Keratinocyte (primary cell): ENCODE measurements at regions not wholly inside any gene's neighbourhood (a gene's known extent, or its start where the extent isn't known, plus 50 kb on each side); places are given as distances from the start of the nearest gene placed in this dataset.

Experiments
- DNase-seq: peaks from one replicate; pipeline ENCODE4 v3.0.0-alpha.2; 2011; ENCODE audit warnings: low read depth, missing footprints, low spot score
- FAIRE-seq: peaks from 2 replicates; lab custom pipeline; 2011; peaks lifted over from hg19 to GRCh38; lab: Jason Lieb, UNC
- H2AFZ ChIP-seq: 2 replicates; pipeline ENCODE4 v1.6.0; 2012; ENCODE audit warnings: low read length, control low read depth, inconsistent platforms; ENCODE audit not compliant: control insufficient read depth
- H3K27ac ChIP-seq: 2 replicates; pipeline ENCODE4 v1.5.1; 2011; ENCODE audit warnings: low read length; ENCODE audit not compliant: control insufficient read depth, insufficient read depth
- H3K27me3 ChIP-seq: 3 replicates; pipeline ENCODE4 v1.6.0; 2011; ENCODE audit warnings: low read length; ENCODE audit not compliant: control insufficient read depth, insufficient read depth; ENCODE audit errors: extremely low read depth
- H3K36me3 ChIP-seq, 2 experiments: 2 replicates in 1 of 2; 3 replicates in 1 of 2; pipeline ENCODE4 v1.5.1; 2011; ENCODE audit warnings: low read length in 2 of 2, mild to moderate bottlenecking in 1 of 2; ENCODE audit not compliant: control insufficient read depth in 2 of 2, insufficient read depth in 2 of 2; ENCODE audit errors: extremely low read depth in 1 of 2
- H3K4me1 ChIP-seq: 3 replicates; pipeline ENCODE4 v1.5.1; 2011; ENCODE audit warnings: low read length; ENCODE audit not compliant: control insufficient read depth, insufficient read depth; ENCODE audit errors: extremely low read depth
- H3K4me2 ChIP-seq: 3 replicates; pipeline ENCODE4 v1.6.0; 2011; ENCODE audit warnings: low read depth, low read length; ENCODE audit not compliant: control insufficient read depth, insufficient read depth; ENCODE audit errors: extremely low read depth
- H3K4me3 ChIP-seq, 3 experiments: fragments of 200-600 bp in 1 of 3; sonication (generic) in 1 of 3; 2 replicates in 2 of 3; 3 replicates in 1 of 3; pipeline ENCODE4 v1.5.1; 2011 to 2016; ENCODE audit warnings: low read length in 3 of 3, mild to moderate bottlenecking in 3 of 3, control low read depth in 2 of 3, inconsistent platforms in 1 of 3, low read depth in 1 of 3, mixed read lengths in 1 of 3, mixed run types in 1 of 3, moderate library complexity in 1 of 3; ENCODE audit not compliant: control insufficient read depth in 2 of 3, insufficient read depth in 2 of 3; ENCODE audit errors: extremely low read depth in 1 of 3
- H3K79me2 ChIP-seq: 2 replicates; pipeline ENCODE4 v1.6.0; 2012; ENCODE audit warnings: low read length; ENCODE audit not compliant: control insufficient read depth, insufficient read depth
- H3K9ac ChIP-seq: 3 replicates; pipeline ENCODE4 v1.6.0; 2011; ENCODE audit warnings: low read length; ENCODE audit not compliant: control insufficient read depth, insufficient read depth; ENCODE audit errors: extremely low read depth
- H3K9me1 ChIP-seq: 3 replicates; pipeline ENCODE4 v1.6.0; 2011; ENCODE audit warnings: low read length; ENCODE audit not compliant: control insufficient read depth, insufficient read depth; ENCODE audit errors: extremely low read depth
- H3K9me3 ChIP-seq: 2 replicates; pipeline ENCODE4 v1.5.1; 2012; ENCODE audit warnings: low read depth, low read length; ENCODE audit not compliant: control insufficient read depth
- H4K20me1 ChIP-seq: 3 replicates; pipeline ENCODE4 v1.6.0; 2011; ENCODE audit warnings: low read length; ENCODE audit not compliant: control insufficient read depth, insufficient read depth; ENCODE audit errors: extremely low read depth
- EZH2 ChIP-seq: IDR thresholded peaks from one replicate; pipeline ENCODE4 v1.6.1; 2012; ENCODE audit warnings: inconsistent platforms, mild to moderate bottlenecking, low read length, moderate library complexity
- dilution Hi-C: fragments of 300-500 bp; cut with MboI; formaldehyde crosslinking; loops from one replicate; pipeline ENCODE4 v1.7.0; 2020; ENCODE audit warnings: low sequenced_read_pairs; ENCODE audit not compliant: extremely low pct_ligation_motif_present
- TF ChIP-seq, protein P1 (sequence below), 3 experiments: IDR thresholded peaks in 1 of 3; conservative IDR thresholded peaks in 1 of 3; optimal IDR thresholded peaks in 1 of 3; 2 replicates in 2 of 3; 3 replicates in 1 of 3; pipeline versions ENCODE3 to v1.5.1; 2011; ENCODE audit warnings: low read length in 3 of 3, mild to moderate bottlenecking in 3 of 3, moderate library complexity in 2 of 3, control low read depth in 1 of 3, inconsistent platforms in 1 of 3; ENCODE audit not compliant: insufficient read depth in 2 of 3; ENCODE audit errors: extremely low read depth in 1 of 3

DNA sequence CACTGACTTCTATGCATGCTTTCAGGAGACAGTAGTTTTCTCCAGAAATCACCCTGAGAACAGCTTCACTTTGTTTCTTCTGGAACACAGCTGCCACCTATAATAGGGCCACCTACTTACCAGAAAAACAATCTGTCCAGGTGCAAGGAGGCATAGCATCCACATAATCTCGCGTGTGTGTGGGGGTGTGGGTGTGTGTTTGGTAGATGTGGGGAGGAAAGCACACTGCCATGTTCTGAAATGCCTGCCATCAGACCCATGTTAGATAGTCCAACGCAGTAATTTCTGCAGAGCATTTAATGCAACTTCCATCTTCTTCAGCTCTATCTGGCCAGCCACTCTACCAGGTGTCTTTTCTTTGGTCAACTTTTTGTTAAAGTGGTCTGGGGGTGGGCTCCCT is 102.9 kb downstream of the ACER2 start:
- Histone ChIP-seq H3K36me3 (no peaks in the 10 kb centered on the region), H4K20me1 (no peaks in the 10 kb centered on the region), H3K9me1 (no peaks in the 10 kb centered on the region), H3K9ac (no peak overlapping the region), H3K27ac (no peak overlapping the region), H2AFZ (no peak overlapping the region), H3K9me3 (no peaks in the 10 kb centered on the region), H3K27me3 (no peaks in the 10 kb centered on the region), H3K4me1 (no peaks in the 10 kb centered on the region), H3K4me2 (no peak overlapping the region), H3K4me3 (no peak overlapping the region), H3K79me2 (no peaks in the 10 kb centered on the region)
- no peak for TF ChIP-seq EZH2
- TF ChIP-seq, protein P1, sequence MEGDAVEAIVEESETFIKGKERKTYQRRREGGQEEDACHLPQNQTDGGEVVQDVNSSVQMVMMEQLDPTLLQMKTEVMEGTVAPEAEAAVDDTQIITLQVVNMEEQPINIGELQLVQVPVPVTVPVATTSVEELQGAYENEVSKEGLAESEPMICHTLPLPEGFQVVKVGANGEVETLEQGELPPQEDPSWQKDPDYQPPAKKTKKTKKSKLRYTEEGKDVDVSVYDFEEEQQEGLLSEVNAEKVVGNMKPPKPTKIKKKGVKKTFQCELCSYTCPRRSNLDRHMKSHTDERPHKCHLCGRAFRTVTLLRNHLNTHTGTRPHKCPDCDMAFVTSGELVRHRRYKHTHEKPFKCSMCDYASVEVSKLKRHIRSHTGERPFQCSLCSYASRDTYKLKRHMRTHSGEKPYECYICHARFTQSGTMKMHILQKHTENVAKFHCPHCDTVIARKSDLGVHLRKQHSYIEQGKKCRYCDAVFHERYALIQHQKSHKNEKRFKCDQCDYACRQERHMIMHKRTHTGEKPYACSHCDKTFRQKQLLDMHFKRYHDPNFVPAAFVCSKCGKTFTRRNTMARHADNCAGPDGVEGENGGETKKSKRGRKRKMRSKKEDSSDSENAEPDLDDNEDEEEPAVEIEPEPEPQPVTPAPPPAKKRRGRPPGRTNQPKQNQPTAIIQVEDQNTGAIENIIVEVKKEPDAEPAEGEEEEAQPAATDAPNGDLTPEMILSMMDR (optimal IDR thresholded peaks at IDR 0.05 in 1 of 3, IDR thresholded peaks at IDR 0.05 in 1 of 3, conservative IDR thresholded peaks at IDR 0.05 in 1 of 3; ENCODE audit: extremely low read depth in 1 of 3, insufficient read depth in 2 of 3, low read length in 3 of 3) = no peak
- dilution Hi-C loops = no loop called here
- DNase-seq (no peak), FAIRE-seq (no peak)

DNA sequence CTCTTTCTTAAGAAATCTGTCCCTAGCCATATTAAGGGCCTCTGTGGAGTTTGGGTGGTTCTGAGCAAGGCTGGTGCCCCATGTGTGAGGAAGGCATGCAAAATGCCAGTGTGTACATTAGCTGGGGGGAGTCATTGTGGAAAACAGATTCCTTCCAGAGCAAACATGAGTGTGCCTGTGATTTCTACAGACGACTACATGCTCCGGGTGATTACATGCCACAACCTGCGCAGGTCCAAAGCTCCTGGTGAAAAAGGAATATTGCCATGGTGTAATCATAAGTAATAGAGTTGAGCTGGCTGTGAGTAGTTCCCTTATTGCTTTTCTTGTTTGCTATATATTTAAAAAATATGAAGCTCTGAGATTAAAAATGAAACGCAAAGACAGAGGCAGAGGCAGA is 102.1 kb downstream of the ACER2 start:
- Histone ChIP-seq H4K20me1 (no peaks in the 10 kb centered on the region), H3K9ac (no peak overlapping the region), H2AFZ (no peak overlapping the region), H3K4me2 (no peak overlapping the region), H3K4me3 (no peak overlapping the region), H3K9me3 (no peaks in the 10 kb centered on the region), H3K27me3 (no peaks in the 10 kb centered on the region), H3K27ac (no peak overlapping the region), H3K79me2 (no peaks in the 10 kb centered on the region), H3K9me1 (no peaks in the 10 kb centered on the region), H3K36me3 (no peaks in the 10 kb centered on the region), H3K4me1 (no peaks in the 10 kb centered on the region)
- TF ChIP-seq, protein P1 (optimal IDR thresholded peaks at IDR 0.05 in 1 of 3, IDR thresholded peaks at IDR 0.05 in 1 of 3, conservative IDR thresholded peaks at IDR 0.05 in 1 of 3; ENCODE audit: extremely low read depth in 1 of 3, insufficient read depth in 2 of 3, low read length in 3 of 3) = no peak
- no peak for TF ChIP-seq EZH2
- DNase-seq (no peak), FAIRE-seq (no peak)
- dilution Hi-C loops = no loop called here
